Superior temporal gyrus (tissue), 1 donor: ENCODE measurements at regions not wholly inside any gene's neighbourhood (a gene's known extent, or its start where the extent isn't known, plus 50 kb on each side); places are given as distances from the start of the nearest gene placed in this dataset.
A peak's percentile ranks its signal among the peaks of the same experiment; 100 is the strongest.
"Not testable (repeated sequence)": the region's sequence is repeated elsewhere in the genome, so short reads cannot be mapped to it uniquely, and the experiment has no call there.

Experiments used
- DNase-seq: peaks from one replicate; pipeline ENCODE4 v3.0.0-alpha.2; 2016; ENCODE audit errors: extremely low spot score

GRCh38 chr1:94769551-94769950 is 50.6 kb upstream of the SLC44A3 start:
- DNase-seq: no peak

- no peak for DNase-seq
Measured at GRCh38 chr1:94768036-94768435, 52.1 kb upstream of the SLC44A3 start.

- DNase-seq: no peak
Measured at GRCh38 chr1:94765958-94766357, 54.2 kb upstream of the SLC44A3 start.

DNA sequence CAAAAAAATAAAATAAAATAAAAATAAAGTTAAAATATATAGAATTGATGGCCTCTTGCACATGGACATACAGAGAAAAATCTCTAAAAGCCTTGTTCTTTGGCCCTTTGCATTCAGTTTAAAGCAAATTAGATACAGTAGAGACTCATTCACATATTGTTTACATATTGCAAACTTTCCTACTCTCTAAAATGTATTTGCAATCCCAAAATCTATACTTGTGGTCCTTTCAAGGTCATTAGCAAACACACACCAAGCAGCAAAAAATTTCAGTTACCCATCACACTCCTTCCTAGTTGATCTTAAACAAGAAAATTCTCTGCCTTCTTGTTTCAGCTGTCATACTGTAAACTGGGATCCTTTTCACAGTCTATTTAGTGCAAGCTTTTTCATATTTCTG is 61.0 kb upstream of the SLC44A3 start:
- DNase-seq: no peak

DNA sequence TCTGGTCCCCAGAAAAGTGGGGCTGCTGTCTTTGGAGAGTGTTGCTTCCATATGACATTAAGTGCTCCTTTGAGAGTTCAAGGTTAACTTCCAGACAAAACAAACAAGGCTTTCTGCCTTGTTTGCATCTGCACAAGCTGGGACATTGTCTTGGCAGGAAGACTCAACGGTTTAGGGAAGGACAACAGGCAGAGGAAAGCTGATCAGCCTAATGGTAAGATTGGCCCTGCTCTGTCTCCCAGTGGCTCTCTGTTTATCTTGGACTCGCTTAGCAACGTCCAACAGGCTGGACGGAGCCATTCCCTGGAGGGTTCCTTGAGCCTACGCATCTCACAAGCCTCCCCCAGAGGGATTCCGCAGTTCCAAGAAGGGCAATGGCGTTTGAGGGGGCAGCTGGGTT is 62.2 kb upstream of the SLC44A3 start:
- no peak for DNase-seq

- DNase-seq: no peak
Measured at GRCh38 chr1:94755675-94756074, 64.5 kb upstream of the SLC44A3 start.

GRCh38 chr1:94755016-94755415 is 65.1 kb upstream of the SLC44A3 start:
- DNase-seq: not testable (repeated sequence)

GRCh38 chr1:94754570-94754969 is 65.6 kb upstream of the SLC44A3 start:
- no peak for DNase-seq

DNA sequence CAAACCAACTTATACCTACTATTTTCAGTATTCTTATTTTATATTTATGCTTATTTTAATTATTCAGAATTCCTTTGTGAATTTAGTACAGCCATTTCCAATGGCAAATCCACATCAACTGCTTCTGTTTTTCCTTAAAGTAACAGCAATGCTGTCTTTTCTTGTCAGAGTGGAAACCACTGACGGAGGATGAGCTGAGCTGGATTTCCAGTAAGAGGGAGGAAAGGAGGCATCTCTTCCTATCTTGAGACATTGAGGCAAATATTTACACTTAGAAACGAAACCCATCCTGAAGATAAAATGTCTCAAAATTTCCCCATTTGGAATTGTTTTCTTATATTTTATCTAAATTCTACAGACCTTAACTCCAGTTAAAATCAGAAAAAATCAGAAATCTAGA is 66.1 kb upstream of the SLC44A3 start:
- no peak for DNase-seq

- no peak for DNase-seq
Measured at GRCh38 chr1:94753171-94753972, 66.8 kb upstream of the SLC44A3 start.

- not testable (repeated sequence) for DNase-seq
Measured at GRCh38 chr1:94751483-94751882, 68.7 kb upstream of the SLC44A3 start.

- DNase-seq: no peak
Measured at GRCh38 chr1:94746635-94747525, 73.3 kb upstream of the SLC44A3 start.

GRCh38 chr1:94745742-94746141 is 74.4 kb upstream of the SLC44A3 start:
- no peak for DNase-seq

DNA sequence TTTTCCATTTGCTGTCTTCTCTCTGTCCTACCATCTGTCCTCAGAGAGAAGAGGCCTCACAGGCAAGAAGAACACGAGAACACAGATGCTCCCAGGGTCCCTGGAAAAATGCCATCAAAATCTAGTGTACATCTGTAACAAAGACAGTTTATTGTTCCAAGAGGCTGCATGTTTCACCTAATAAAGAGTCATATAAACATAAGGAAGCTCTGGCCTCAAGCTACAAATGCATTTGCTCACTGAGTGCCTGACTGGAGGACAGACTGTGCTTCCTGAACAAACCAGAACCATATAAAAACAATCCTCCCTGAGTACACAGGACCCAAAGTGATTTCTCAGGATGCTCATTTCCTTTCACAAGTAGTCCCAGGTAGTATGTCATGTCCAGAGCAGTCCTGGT is 76.3 kb upstream of the SLC44A3 start:
- peak; percentile 38 for DNase-seq

DNA sequence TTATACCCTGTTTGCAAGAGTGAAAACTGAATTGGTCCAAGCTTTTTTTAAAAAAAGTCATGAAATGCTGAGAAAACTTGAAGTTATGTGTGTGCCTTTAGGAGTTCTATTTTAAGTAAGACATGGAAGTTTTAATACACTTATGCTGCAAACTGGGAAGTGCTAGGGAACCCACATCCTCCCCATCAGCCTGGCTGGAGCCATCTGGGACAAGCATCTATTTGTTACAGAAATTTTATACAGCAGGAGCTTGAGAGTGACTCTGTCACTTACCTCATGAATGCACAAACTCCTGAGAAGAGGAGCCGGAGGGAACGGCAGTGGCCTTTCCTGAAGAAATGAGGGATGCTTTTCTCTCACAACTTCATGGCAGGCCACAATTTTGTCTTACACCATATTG is 78.2 kb upstream of the SLC44A3 start:
- no peak for DNase-seq

- no peak for DNase-seq
Measured at GRCh38 chr1:94741510-94741909, 78.6 kb upstream of the SLC44A3 start.

- no peak for DNase-seq
Measured at GRCh38 chr1:94739521-94740061, 80.6 kb upstream of the SLC44A3 start.

DNA sequence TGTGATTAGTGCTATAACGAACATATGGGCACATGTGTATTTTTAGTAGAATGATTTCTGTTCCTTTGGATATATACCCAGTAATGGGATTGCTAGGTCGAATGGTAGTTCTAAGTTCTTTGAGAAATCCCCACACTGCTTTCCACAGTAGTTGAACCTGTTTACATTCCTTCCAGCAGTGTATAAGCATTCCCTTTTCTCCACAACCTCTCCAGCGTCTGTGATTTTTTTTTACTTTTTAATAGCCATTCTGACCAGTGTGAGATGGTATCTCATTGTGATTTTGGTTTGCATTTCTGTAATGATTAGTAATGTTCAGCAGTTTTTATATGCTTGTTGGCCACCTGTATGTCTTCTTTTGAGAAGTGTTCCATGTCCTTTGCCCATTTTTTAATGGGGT is 81.8 kb upstream of the SLC44A3 start:
- no peak for DNase-seq

- DNase-seq: no peak
Measured at GRCh38 chr1:94737124-94737998, 82.8 kb upstream of the SLC44A3 start.

DNA sequence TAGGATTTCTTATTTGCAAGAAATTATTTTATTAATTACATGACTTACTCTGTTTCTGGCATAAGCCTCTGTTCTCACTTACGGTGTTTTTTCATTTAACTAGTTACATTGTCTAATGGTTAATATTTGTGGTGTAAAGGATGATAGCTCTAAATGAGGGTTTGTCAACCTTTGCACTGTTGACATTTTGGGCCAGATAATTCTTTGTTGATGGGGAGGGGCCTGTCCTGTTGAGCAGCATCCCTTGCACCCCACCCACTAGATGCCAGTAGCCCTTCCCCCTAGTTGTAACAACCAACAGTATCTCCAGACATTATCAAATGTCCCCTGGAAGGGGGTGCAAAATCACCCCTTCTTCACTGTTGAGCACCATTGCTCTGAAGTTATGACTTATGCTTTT is 83.6 kb upstream of the SLC44A3 start:
- no peak for DNase-seq

DNA sequence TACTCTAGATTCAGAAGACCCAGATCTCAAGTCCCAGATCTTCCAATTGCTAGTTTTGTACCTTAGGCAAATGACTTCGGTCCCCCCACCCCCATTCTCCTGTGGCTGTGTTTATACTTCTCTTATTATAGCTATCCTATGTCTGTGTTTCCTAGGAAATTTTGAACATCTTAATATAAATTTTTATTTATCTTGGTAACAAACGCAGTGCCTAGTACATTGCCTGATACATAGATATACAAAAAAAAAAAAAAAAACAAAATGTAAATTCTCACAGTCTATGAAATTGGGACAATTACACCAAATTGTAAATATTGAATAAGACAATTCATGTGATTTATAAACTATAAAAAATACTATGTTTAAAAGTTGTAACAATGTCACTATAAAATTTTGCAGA is 84.1 kb upstream of the SLC44A3 start:
- no peak for DNase-seq
